C4-2B (cell line): ENCODE measurements at regions not wholly inside any gene's neighbourhood (a gene's known extent, or its start where the extent isn't known, plus 50 kb on each side); places are given as distances from the start of the nearest gene placed in this dataset.

Experiments used
- CTCF ChIP-seq: fragments of 450-650 bp; conservative IDR thresholded peaks from 2 replicates; pipeline ENCODE4 v1.5.1; 2017; ENCODE audit warnings: mild to moderate bottlenecking
- ZFX ChIP-seq: fragments of 450-650 bp; IDR thresholded peaks from 2 replicates; pipeline ENCODE4 v1.6.1; 2017

- TF ChIP-seq CTCF: no peak
- no peak for TF ChIP-seq ZFX
Observed at GRCh38 chr7:125878235-125878956, 948.8 kb upstream of the POT1 start.
